ENCODE measurements at regions not wholly inside any gene's neighbourhood (a gene's known extent, or its start where the extent isn't known, plus 50 kb on each side); places are given as distances from the start of the nearest gene placed in this dataset.

- H3K4me1 ChIP-seq (replicated peaks in 1 of 4; ENCODE audit: control insufficient read depth in 3 of 4, insufficient read depth in 4 of 4, low read length in 3 of 4) = no peaks in the 10 kb centered on the region
- no peak overlapping the region for H4K8ac ChIP-seq (ENCODE audit: extremely low read depth, insufficient read depth, low read length)
- H4K20me1 ChIP-seq (replicated peaks in 1 of 2; ENCODE audit: control insufficient read depth in 1 of 2, insufficient read depth in 2 of 2, low read length in 2 of 2) = no peaks in the 10 kb centered on the region
- no peak overlapping the region for H2BK5ac ChIP-seq (ENCODE audit: low read depth, low read length)
- H3K4me2 ChIP-seq (ENCODE audit: insufficient read depth in 1 of 2, low read depth in 2 of 2, low read length in 2 of 2) = no peak overlapping the region
- H3K79me1 ChIP-seq (ENCODE audit: low read depth, low read length) = no peaks in the 10 kb centered on the region
- DNase-seq (ENCODE audit: low read depth in 1 of 2, low spot score in 2 of 2) (no peak), FAIRE-seq (no peak)
- no peak overlapping the region for H3K14ac ChIP-seq (ENCODE audit: insufficient read length)
- no peak overlapping the region for H3K18ac ChIP-seq (ENCODE audit: extremely low read depth, low read length)
- peaks cover 0 to 1% (median 0%) of the 10 kb centered on the region in 4 experiments; a peak in 1 of 7 replicates for H3K27me3 ChIP-seq (replicated peaks in 1 of 4; ENCODE audit: control insufficient read depth in 3 of 4, extremely low read depth in 1 of 4, insufficient read depth in 3 of 4, low read length in 3 of 4)
- H3K9ac ChIP-seq (replicated peaks in 1 of 4; ENCODE audit: extremely low read depth in 1 of 4, low read depth in 3 of 4, low read length in 3 of 4) = no peak overlapping the region
- no peak overlapping the region for H2BK20ac ChIP-seq (ENCODE audit: low read length)
- no peaks in the 10 kb centered on the region for H3K23me2 ChIP-seq (ENCODE audit: low read depth, low read length)
- H3K4me3 ChIP-seq (ENCODE audit: extremely low read depth in 1 of 4, insufficient read depth in 2 of 4, low read depth in 3 of 4, low read length in 4 of 4) = no peak overlapping the region
- no peak overlapping the region for H2BK15ac ChIP-seq (ENCODE audit: low read length)
- H2AFZ ChIP-seq (ENCODE audit: low read length) = no peak overlapping the region
- no peak overlapping the region for H3K56ac ChIP-seq (replicated peaks; ENCODE audit: insufficient read length, low read depth, low read length)
- 0 out of 4 replicates have a peak, but pooled peaks cover 0 to 4% of the 10 kb centered on the region in 2 experiments for H3K9me3 ChIP-seq (ENCODE audit: insufficient read depth in 2 of 2, low read depth in 1 of 2, low read length in 1 of 2)
- H3K79me2 ChIP-seq (ENCODE audit: control insufficient read depth in 1 of 2, insufficient read depth in 2 of 2, low read length in 2 of 2) = no peaks in the 10 kb centered on the region
- H3K23ac ChIP-seq (ENCODE audit: insufficient read length) = no peak overlapping the region
- no peak overlapping the region for H2BK12ac ChIP-seq (ENCODE audit: low read depth, low read length)
- ChIA-PET POLR2A (ENCODE audit: partially characterized antibody) (no interaction called here), CTCF (ENCODE audit: partially characterized antibody) (no interaction called here)
- H4K5ac ChIP-seq (ENCODE audit: insufficient read length, low read depth, low read length) = no peak overlapping the region
- no peak overlapping the region for H2AK5ac ChIP-seq (ENCODE audit: low read depth, low read length)
- 77% methylated on average over 5 of the region's 5 CpGs; no CpG with 5 or more reads in 1 of the 2 experiments for whole genome bisulfite sequencing, 2 experiments (ENCODE audit: extremely low coverage in 1 of 2, insufficient coverage in 1 of 2, insufficient read length in 1 of 2, insufficient replicate concordance in 2 of 2, low coverage in 1 of 2, low lambda C conversion rate in 2 of 2, missing lambda C conversion rate in 1 of 2)
- H3K27ac ChIP-seq (ENCODE audit: low read depth, low read length) = no peak overlapping the region
- no peak overlapping the region for H3K4ac ChIP-seq (replicated peaks; ENCODE audit: insufficient read length, low read depth, low read length)
- no peak overlapping the region for H4K91ac ChIP-seq (replicated peaks; ENCODE audit: insufficient read length, low read length)
- H3K36me3 ChIP-seq (ENCODE audit: control insufficient read depth in 2 of 4, insufficient read depth in 4 of 4, low read length in 3 of 4) = no peaks in the 10 kb centered on the region; a peak in 1 of 8 replicates
- no peak overlapping the region for H2BK120ac ChIP-seq (replicated peaks; ENCODE audit: low read depth, low read length)
- TF ChIP-seq FOSL1 (IDR thresholded peaks at IDR 0.05; ENCODE audit: insufficient read depth, low read depth, low read length) (no peak), CBX5 (IDR thresholded peaks at IDR 0.05; ENCODE audit: low read depth, low read length) (no peak), TAF1 (IDR thresholded peaks at IDR 0.05; ENCODE audit: low read depth, low read length) (no peak), KDM4A (IDR thresholded peaks at IDR 0.05; ENCODE audit: low read depth, low read length, severe bottlenecking) (no peak), POLR2A (IDR thresholded peaks at IDR 0.05; ENCODE audit: control extremely low read depth in 1 of 2, low read depth in 2 of 2, low read length in 2 of 2) (no peak), JUN (IDR thresholded peaks at IDR 0.05; ENCODE audit: low read depth, low read length) (no peak), HDAC2 (IDR thresholded peaks at IDR 0.05; ENCODE audit: borderline replicate concordance in 1 of 2, low read depth in 2 of 2, low read length in 2 of 2) (no peak), SIRT6 (IDR thresholded peaks at IDR 0.05; ENCODE audit: low read length) (no peak), MAFK (IDR thresholded peaks at IDR 0.05; ENCODE audit: low read depth, low read length) (no peak)
These were observed 126.8 kb upstream of the GALNT17 start for GRCh38 chr7:71005109-71005508.

All from H1 (cell line).